GM12864 (cell line): ENCODE measurements at regions not wholly inside any gene's neighbourhood (a gene's known extent, or its start where the extent isn't known, plus 50 kb on each side); places are given as distances from the start of the nearest gene placed in this dataset.

Source experiments
- DNase-seq: peaks from one replicate; pipeline ENCODE4 v3.0.0-alpha.2; 2011; ENCODE audit warnings: low read depth
- H3K4me3 ChIP-seq: 2 replicates; pipeline ENCODE4 v1.5.1; 2011; ENCODE audit warnings: mild to moderate bottlenecking, low read depth, low read length, control low read depth
- TF ChIP-seq, protein P1 (sequence below): IDR thresholded peaks from 2 replicates; pipeline ENCODE4 v1.5.1; 2011; ENCODE audit warnings: low read depth, mild to moderate bottlenecking, moderate library complexity, low read length, control low read depth, inconsistent platforms; ENCODE audit errors: missing control alignments

DNA sequence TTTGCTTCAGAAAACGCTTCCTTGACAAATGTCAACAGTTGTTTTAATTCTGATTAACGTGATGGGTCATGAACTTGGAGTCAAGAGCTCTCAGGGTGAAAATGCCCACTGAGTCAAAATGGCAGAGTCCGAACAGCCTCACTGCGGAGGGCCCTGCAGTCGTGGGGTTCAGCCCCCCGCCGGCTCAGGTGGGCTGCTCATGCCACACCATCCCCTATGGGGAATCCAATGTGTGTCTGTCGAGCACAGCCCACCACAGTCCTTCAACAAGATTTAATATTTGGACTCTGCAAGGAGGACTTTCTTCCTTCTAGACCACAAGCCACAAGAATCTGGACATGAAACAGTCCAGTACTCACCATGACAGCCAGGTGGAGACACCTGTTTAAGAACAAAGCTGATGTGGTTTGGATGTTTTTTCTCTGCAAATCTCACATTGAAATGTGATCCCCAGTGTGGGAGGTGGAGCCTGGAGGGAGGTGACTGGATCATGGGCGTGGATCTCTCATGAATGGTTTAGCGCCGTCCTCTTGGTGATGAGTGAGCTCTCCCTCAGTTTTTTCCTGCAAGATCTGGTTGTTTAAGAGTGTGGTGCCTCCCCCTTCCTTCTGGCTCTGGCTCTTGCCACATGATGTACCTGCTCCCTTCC is 201.0 kb downstream of the NDUFA10 start:
- no peak for DNase-seq
- H3K4me3 ChIP-seq = no peak overlapping the region
- TF ChIP-seq, protein P1, sequence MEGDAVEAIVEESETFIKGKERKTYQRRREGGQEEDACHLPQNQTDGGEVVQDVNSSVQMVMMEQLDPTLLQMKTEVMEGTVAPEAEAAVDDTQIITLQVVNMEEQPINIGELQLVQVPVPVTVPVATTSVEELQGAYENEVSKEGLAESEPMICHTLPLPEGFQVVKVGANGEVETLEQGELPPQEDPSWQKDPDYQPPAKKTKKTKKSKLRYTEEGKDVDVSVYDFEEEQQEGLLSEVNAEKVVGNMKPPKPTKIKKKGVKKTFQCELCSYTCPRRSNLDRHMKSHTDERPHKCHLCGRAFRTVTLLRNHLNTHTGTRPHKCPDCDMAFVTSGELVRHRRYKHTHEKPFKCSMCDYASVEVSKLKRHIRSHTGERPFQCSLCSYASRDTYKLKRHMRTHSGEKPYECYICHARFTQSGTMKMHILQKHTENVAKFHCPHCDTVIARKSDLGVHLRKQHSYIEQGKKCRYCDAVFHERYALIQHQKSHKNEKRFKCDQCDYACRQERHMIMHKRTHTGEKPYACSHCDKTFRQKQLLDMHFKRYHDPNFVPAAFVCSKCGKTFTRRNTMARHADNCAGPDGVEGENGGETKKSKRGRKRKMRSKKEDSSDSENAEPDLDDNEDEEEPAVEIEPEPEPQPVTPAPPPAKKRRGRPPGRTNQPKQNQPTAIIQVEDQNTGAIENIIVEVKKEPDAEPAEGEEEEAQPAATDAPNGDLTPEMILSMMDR = peak; percentile 14

DNA sequence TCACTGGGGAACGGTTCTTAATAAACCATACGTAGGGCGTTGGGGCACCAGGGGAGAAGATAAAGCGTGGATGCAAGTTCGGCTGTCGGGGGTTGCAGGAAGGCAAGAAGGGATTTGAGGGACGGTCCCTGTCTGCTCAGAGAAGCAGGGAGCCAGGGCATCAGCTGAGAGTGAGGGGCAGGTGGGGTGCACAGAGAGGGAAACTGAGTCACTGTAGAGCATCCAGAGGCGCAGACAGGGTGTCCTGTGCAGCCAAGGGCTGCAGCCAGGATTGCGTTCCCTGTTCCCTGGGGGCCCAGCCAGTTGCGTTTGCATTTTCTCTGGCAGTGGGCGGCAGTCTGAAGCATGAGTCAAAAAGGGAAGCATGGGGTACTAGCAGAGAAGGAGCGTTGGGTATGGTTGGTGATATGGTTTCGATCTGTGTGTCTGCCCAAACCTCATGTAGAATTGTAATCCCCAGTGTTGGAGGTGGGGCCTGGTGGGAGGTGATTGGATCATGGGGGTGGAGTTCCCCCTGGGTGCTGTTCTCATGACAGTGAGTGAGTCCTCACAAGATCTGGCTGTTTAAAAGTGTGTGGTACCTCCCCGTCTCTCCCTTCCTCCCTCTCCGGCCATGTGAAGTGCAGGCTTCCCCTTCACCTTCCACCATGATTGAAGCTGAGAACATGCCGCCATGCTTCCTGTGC is 202.9 kb downstream of the NDUFA10 start:
- H3K4me3 ChIP-seq = no peak overlapping the region
- no peak for DNase-seq
- TF ChIP-seq, protein P1 = no peak

DNA sequence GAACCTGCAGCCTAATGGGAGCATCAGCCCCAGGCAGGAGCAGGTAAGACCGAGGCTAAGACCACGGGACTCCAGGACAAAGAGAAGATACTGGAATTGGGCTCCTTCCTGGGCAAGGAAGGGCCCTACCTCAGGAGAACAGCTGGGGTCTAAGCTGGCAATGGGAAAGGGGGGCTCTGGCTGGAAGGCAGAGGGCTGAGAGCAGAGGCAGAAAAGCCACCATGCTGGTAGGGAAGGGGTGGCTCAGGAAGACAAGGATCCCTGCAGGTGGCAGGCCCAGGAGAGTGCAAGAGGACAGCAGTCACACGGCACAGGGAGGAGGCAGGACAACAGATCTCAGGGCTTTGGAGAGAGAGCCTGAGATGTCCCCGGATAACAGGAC is 203.5 kb downstream of the NDUFA10 start:
- H3K4me3 ChIP-seq = no peak overlapping the region
- TF ChIP-seq, protein P1 = no peak
- DNase-seq = no peak

DNA sequence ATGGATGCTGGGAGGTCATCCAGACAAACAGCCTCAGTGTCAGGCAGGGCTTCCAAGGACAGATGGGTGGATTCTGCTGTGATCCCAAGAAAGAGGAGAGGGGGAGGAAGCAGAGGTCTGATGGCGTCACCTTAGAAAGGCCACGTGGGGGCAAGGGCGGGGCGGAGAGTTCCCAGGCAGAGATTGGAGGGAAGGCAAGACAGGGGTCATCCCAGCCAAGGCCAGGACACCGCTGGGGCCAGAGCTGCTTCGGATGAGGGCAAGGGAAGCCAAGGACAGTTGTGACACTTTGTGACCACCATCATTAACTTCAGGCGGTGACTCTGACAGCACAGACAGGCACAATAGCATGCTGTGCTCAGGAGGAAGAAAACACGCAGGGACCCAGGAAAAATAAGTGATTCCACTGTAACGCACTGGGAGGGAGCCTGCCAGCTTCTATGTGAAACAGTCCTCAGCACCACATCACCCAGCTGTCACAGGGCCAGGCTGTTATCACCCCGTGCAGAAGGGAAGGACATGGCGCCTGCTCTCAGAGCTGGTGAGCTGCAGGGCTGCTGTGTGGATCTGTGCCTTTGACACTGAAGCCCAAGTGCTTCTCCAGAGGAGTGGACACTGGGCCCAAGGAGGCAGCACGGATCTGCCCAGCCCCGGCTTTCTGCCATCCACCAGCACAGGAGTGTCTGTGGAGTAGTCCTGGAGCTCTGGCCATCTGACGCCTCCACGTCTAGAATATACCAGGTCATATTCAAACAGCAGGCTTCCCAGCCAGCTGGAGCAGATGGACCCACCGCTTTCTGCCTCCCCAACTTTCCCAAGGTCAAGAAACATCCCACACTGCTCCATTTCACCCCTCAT is 204.1 kb downstream of the NDUFA10 start:
- TF ChIP-seq, protein P1 = no peak
- no peak overlapping the region for H3K4me3 ChIP-seq
- DNase-seq = no peak

DNA sequence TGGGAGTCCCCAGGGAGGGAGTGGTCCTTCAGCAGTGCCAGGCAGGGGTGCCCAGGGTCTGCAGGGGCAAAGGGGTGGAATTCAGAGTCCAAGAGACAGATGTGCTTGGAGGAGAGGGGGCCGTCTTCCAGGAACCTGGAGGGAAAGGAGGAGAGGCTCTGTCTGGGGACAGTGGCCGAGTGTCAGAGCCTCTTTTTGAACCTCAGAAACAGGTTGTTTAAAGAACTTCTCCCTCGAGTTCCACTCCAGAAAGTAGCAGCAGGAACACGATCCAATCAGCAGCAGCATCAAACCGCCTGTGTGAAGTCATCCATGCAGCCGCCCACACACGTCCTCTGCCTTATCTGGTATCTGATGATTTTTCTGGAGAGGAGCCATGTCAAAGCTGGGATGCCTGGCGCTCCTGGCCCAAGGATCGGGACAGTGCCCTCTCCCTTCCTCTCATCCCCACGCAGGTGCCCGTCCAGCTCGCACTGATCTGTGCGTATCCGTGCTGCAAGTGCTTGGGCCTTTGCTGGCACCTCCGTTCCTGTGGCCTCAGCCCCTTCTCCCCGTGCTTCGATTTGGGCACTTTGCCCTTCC is 205.1 kb downstream of the NDUFA10 start:
- TF ChIP-seq, protein P1 = no peak
- no peak overlapping the region for H3K4me3 ChIP-seq
- no peak for DNase-seq

DNA sequence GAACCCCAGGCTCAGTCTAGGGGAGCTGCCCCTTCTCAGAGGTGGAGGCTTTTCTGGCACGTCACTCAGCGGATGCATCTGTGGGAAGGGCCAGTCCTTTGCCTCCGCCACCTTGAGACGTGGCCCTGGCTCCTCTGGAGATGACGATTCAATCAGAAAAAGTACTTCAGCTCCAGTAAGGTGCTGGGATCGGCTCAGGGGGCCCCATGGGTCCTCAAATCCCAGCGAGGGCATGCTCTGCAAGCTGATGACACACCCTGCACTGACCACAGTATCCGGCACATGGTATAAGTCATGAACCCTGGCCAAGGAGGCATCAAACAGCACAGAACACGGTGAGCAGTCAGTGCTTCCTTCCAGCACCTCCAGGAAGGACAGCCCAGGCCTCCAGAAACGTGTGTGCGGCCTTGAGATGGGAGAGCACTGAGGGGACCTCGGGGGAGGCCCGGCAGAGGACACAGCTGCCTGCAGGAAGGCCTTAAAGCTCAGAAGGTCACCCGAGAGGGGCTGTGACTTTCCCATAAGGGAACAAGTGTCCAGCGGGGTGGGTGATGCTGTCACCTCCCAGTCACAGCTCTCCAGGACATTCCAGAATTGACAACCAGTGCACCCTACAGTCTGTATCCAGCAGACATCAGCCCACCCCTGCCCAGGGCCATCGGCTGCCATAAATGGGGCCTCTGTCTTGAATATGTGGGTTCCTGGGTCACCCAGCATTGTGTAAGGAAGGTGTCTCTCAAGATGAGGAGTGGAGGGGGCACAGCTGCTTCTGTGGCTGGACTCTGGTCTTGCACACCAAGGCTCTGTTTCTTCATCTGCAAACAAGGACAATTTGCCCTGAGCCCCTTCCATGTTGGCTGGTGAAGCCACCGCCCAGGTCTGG is 205.8 kb downstream of the NDUFA10 start:
- TF ChIP-seq, protein P1 = no peak
- H3K4me3 ChIP-seq = no peak overlapping the region
- no peak for DNase-seq
